H1 (cell line): ENCODE measurements at regions not wholly inside any gene's neighbourhood (a gene's known extent, or its start where the extent isn't known, plus 50 kb on each side); places are given as distances from the start of the nearest gene placed in this dataset.

Experiments used
- ATF3 ChIP-seq: IDR thresholded peaks from 2 replicates; pipeline ENCODE4 v1.6.1; 2011; ENCODE audit warnings: low read depth, mild to moderate bottlenecking, low read length; ENCODE audit not compliant: insufficient read depth
- GABPA ChIP-seq: IDR thresholded peaks from 2 replicates; pipeline ENCODE4 v1.6.1; 2011; ENCODE audit warnings: mild to moderate bottlenecking, low read length, moderate library complexity, borderline replicate concordance; ENCODE audit not compliant: insufficient read depth
- KDM1A ChIP-seq: fragments of 200-600, 300-600 bp; sonication (generic); IDR thresholded peaks from 2 replicates; pipeline ENCODE4 v1.7.1; 2016; ENCODE audit warnings: mild to moderate bottlenecking, low read length, borderline replicate concordance
- SP2 ChIP-seq: IDR thresholded peaks from 2 replicates; pipeline ENCODE4 v1.6.1; 2012; ENCODE audit warnings: mild to moderate bottlenecking, low read length, inconsistent platforms
- TF ChIP-seq, protein P1 (sequence below): fragments of 300-600 bp; sonication (generic); IDR thresholded peaks from 2 replicates; pipeline ENCODE4 v1.7.1; 2012; ENCODE audit warnings: low read length, moderate library complexity, mild to moderate bottlenecking, inconsistent platforms; ENCODE audit not compliant: insufficient replicate concordance

- TF ChIP-seq, protein P1, sequence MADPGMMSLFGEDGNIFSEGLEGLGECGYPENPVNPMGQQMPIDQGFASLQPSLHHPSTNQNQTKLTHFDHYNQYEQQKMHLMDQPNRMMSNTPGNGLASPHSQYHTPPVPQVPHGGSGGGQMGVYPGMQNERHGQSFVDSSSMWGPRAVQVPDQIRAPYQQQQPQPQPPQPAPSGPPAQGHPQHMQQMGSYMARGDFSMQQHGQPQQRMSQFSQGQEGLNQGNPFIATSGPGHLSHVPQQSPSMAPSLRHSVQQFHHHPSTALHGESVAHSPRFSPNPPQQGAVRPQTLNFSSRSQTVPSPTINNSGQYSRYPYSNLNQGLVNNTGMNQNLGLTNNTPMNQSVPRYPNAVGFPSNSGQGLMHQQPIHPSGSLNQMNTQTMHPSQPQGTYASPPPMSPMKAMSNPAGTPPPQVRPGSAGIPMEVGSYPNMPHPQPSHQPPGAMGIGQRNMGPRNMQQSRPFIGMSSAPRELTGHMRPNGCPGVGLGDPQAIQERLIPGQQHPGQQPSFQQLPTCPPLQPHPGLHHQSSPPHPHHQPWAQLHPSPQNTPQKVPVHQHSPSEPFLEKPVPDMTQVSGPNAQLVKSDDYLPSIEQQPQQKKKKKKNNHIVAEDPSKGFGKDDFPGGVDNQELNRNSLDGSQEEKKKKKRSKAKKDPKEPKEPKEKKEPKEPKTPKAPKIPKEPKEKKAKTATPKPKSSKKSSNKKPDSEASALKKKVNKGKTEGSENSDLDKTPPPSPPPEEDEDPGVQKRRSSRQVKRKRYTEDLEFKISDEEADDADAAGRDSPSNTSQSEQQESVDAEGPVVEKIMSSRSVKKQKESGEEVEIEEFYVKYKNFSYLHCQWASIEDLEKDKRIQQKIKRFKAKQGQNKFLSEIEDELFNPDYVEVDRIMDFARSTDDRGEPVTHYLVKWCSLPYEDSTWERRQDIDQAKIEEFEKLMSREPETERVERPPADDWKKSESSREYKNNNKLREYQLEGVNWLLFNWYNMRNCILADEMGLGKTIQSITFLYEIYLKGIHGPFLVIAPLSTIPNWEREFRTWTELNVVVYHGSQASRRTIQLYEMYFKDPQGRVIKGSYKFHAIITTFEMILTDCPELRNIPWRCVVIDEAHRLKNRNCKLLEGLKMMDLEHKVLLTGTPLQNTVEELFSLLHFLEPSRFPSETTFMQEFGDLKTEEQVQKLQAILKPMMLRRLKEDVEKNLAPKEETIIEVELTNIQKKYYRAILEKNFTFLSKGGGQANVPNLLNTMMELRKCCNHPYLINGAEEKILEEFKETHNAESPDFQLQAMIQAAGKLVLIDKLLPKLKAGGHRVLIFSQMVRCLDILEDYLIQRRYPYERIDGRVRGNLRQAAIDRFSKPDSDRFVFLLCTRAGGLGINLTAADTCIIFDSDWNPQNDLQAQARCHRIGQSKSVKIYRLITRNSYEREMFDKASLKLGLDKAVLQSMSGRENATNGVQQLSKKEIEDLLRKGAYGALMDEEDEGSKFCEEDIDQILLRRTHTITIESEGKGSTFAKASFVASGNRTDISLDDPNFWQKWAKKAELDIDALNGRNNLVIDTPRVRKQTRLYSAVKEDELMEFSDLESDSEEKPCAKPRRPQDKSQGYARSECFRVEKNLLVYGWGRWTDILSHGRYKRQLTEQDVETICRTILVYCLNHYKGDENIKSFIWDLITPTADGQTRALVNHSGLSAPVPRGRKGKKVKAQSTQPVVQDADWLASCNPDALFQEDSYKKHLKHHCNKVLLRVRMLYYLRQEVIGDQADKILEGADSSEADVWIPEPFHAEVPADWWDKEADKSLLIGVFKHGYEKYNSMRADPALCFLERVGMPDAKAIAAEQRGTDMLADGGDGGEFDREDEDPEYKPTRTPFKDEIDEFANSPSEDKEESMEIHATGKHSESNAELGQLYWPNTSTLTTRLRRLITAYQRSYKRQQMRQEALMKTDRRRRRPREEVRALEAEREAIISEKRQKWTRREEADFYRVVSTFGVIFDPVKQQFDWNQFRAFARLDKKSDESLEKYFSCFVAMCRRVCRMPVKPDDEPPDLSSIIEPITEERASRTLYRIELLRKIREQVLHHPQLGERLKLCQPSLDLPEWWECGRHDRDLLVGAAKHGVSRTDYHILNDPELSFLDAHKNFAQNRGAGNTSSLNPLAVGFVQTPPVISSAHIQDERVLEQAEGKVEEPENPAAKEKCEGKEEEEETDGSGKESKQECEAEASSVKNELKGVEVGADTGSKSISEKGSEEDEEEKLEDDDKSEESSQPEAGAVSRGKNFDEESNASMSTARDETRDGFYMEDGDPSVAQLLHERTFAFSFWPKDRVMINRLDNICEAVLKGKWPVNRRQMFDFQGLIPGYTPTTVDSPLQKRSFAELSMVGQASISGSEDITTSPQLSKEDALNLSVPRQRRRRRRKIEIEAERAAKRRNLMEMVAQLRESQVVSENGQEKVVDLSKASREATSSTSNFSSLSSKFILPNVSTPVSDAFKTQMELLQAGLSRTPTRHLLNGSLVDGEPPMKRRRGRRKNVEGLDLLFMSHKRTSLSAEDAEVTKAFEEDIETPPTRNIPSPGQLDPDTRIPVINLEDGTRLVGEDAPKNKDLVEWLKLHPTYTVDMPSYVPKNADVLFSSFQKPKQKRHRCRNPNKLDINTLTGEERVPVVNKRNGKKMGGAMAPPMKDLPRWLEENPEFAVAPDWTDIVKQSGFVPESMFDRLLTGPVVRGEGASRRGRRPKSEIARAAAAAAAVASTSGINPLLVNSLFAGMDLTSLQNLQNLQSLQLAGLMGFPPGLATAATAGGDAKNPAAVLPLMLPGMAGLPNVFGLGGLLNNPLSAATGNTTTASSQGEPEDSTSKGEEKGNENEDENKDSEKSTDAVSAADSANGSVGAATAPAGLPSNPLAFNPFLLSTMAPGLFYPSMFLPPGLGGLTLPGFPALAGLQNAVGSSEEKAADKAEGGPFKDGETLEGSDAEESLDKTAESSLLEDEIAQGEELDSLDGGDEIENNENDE = no peak
- TF ChIP-seq SP2 (no peak), ATF3 (no peak), GABPA (no peak), KDM1A (no peak)
- TF ChIP-seq, all 59 proteins: peak for 0
Measured at GRCh38 chr2:136550181-136550580, 215.2 kb upstream of the THSD7B start (continued).
